Activated B cell treated with CpG ODN at 0.5 μM for 24 hours (primary cell): ENCODE measurements at regions not wholly inside any gene's neighbourhood (a gene's known extent, or its start where the extent isn't known, plus 50 kb on each side); places are given as distances from the start of the nearest gene placed in this dataset.
A peak's percentile ranks its signal among the peaks of the same experiment; 100 is the strongest.

Experiments used
- ATAC-seq: fragments of 200-7000 bp; cut with Tn5 transposase; one replicate; pipeline ENCODE4 v1.10.0; 2021; ENCODE audit warnings: low read depth, mild to moderate bottlenecking, moderate library complexity
- CTCF ChIA-PET: fragments of 350-600 bp; sonication (Branson Sonifier 250); formaldehyde crosslinking; loops from one replicate; lab custom pipeline; 2021; ENCODE audit warnings: antibody characterized with exemption; lab: Charles Lee
- POLR2A ChIA-PET: fragments of 350-600 bp; sonication (Branson Sonifier 250); formaldehyde crosslinking; loops from one replicate; lab custom pipeline; 2021; ENCODE audit warnings: antibody characterized with exemption; lab: Charles Lee
- DNase-seq: peaks from one replicate; pipeline ENCODE4 v3.0.0; 2022
- H3K27ac Mint-ChIP-seq: one replicate; pipeline ENCODE4 v1.8.0; 2020; ENCODE audit warnings: mixed read lengths
- H3K27me3 Mint-ChIP-seq: one replicate; pipeline ENCODE4 v1.8.0; 2021; ENCODE audit warnings: mixed read lengths
- H3K36me3 Mint-ChIP-seq: one replicate; pipeline ENCODE4 v1.8.0; 2021; ENCODE audit warnings: low read depth, mixed read lengths
- H3K4me1 Mint-ChIP-seq: one replicate; pipeline ENCODE4 v1.8.0; 2021; ENCODE audit warnings: mixed read lengths
- H3K4me3 Mint-ChIP-seq: one replicate; pipeline ENCODE4 v1.8.0; 2020; ENCODE audit warnings: mild to moderate bottlenecking, mixed read lengths
- H3K9me3 Mint-ChIP-seq: one replicate; pipeline ENCODE4 v1.8.0; 2020; ENCODE audit warnings: mixed read lengths
- intact Hi-C: fragments of 100-400 bp; cut with micrococcal nuclease; formaldehyde crosslinking; loops from one replicate; pipeline ENCODE4 v1.15.1; 2024
- TF ChIP-seq, protein P1 (sequence below): fragments of 200-600 bp; IDR thresholded peaks from one replicate; pipeline ENCODE4 v1.8.0; 2022; ENCODE audit warnings: antibody characterized with exemption, mild to moderate bottlenecking

DNA sequence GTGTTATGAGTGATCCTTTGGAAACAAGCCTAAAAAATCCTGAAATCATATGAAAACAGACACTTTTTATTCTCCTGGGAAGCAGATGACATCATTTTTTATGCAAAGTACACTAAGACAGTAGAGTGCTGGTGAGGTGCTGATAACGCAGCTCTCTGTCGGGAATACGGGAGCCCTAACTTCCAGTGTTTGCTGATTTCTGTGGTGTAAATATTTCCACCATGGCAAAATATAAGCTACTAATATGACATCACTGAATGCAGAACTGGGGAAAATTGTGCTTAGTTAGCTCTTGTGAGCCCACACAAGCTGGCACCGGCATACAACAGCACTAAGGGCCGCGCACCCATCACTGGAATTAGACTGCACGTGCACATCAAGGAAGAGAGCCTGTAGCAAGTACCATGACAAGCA, 82.6 kb downstream of the FAM76B start:
- TF ChIP-seq, protein P1, sequence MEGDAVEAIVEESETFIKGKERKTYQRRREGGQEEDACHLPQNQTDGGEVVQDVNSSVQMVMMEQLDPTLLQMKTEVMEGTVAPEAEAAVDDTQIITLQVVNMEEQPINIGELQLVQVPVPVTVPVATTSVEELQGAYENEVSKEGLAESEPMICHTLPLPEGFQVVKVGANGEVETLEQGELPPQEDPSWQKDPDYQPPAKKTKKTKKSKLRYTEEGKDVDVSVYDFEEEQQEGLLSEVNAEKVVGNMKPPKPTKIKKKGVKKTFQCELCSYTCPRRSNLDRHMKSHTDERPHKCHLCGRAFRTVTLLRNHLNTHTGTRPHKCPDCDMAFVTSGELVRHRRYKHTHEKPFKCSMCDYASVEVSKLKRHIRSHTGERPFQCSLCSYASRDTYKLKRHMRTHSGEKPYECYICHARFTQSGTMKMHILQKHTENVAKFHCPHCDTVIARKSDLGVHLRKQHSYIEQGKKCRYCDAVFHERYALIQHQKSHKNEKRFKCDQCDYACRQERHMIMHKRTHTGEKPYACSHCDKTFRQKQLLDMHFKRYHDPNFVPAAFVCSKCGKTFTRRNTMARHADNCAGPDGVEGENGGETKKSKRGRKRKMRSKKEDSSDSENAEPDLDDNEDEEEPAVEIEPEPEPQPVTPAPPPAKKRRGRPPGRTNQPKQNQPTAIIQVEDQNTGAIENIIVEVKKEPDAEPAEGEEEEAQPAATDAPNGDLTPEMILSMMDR, result no peak
- Mint-ChIP-seq H3K36me3 (no peaks in the 10 kb centered on the region), H3K9me3 (no peaks in the 10 kb centered on the region), H3K4me1 (peaks cover 29% of the 10 kb centered on the region), H3K4me3 (no peak overlapping the region), H3K27ac (no peak overlapping the region), H3K27me3 (no peaks in the 10 kb centered on the region)
- POLR2A ChIA-PET, result interaction anchor here (0.6 to 6.7 kb wide), 5 partner anchors 8 to 554 kb away, joined by 5 to 80 read pairs (median 26); partner anchors contain the start of gene SESN3
- ATAC-seq (no peak), DNase-seq (no peak)
- intact Hi-C loops, result loop anchor here (5.0 kb wide), 2 partner anchors 220 to 305 kb away; no protein-coding TSS in a partner anchor
- CTCF ChIA-PET, result interaction anchor here (1.0 to 12.1 kb wide), 11 partner anchors 8 to 639 kb away, joined by 4 to 305 read pairs (median 13); partner anchors contain the start of gene SESN3

DNA sequence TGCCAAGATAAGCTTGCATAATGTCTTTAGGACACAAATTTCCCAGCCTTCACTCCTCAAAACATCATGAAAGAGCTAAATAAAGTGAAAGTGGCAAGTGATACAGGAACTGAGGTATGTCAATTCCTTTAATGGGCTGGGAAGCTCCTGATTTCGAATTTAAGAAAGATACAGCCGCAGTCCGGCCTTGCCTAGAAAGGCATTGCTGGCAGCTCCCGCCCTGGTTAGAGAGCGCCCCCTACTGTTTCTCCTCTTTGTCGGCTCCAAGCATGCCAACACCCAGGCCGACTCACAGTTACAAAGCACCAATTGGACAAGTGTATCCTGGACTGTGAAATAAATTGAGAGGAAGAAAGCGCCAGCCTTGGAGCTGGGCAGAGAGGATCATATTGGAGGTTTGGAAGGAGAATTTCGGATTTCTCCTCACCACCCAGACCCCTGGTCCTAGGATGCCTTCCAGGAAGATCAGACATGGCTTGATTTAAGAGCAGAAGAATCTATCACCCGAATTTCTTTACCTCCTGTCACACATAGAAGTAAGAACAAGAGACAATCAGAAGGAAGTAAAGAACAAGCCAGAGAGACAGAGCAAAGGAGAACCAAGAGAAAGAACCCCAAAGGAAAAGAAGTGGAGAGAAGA, 84.0 kb downstream of the FAM76B start:
- TF ChIP-seq, protein P1, result peak; percentile 93
- Mint-ChIP-seq H3K9me3 (no peaks in the 10 kb centered on the region), H3K27ac (no peak overlapping the region), H3K36me3 (no peaks in the 10 kb centered on the region), H3K27me3 (no peaks in the 10 kb centered on the region), H3K4me3 (no peak overlapping the region), H3K4me1 (peaks cover 26% of the 10 kb centered on the region)
- peak; percentile 93 for ATAC-seq
- peak; percentile 61 for DNase-seq
- ChIA-PET CTCF (interaction anchor here (0.6 to 12.1 kb wide), 55 partner anchors 9 to 638 kb away, joined by 3 to 305 read pairs (median 4); partner anchors contain the start of gene SESN3), POLR2A (interaction anchor here (0.7 to 6.7 kb wide), 17 partner anchors 10 to 638 kb away, joined by 3 to 80 read pairs (median 5); partner anchors contain the start of genes CEP57, FAM76B and SESN3)
- intact Hi-C loops, result loop anchor here (1.0 to 5.0 kb wide), 8 partner anchors 10 to 637 kb away; no protein-coding TSS in a partner anchor

DNA sequence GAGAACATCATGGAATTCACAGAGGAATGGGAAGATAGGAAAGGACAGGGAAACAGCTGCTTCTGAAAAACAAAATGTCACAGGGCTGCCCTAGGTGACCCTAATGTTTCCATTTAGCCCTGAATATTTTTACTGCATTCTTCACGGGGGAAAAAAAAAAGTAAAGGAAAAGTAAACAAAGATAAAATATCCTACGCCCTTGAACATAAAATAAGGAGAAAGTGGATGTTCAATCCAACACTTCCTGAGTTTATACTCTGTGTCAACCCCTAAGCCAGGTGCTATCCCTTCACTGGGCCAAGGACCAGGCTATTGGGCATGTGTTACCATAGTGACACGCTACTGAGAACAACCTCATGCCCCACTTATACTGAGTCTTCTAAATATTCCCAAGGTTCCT, 84.7 kb downstream of the FAM76B start:
- intact Hi-C loops, result loop anchor here (1.0 to 5.0 kb wide), 9 partner anchors 10 to 636 kb away; no protein-coding TSS in a partner anchor
- peaks cover 26% of the 10 kb centered on the region for H3K4me1 Mint-ChIP-seq
- TF ChIP-seq, protein P1, result no peak
- POLR2A ChIA-PET, result interaction anchor here (0.7 to 6.7 kb wide), 17 partner anchors 10 to 637 kb away, joined by 3 to 80 read pairs (median 5); partner anchors contain the start of genes CEP57, FAM76B and SESN3
- ATAC-seq (no peak), DNase-seq (no peak)
- no peaks in the 10 kb centered on the region for H3K9me3 Mint-ChIP-seq
- CTCF ChIA-PET, result interaction anchor here (0.6 to 12.1 kb wide), 51 partner anchors 9 to 637 kb away, joined by 3 to 305 read pairs (median 5); partner anchors contain the start of gene SESN3
- no peaks in the 10 kb centered on the region for H3K36me3 Mint-ChIP-seq
- no peak overlapping the region for H3K27ac Mint-ChIP-seq
- no peak overlapping the region for H3K4me3 Mint-ChIP-seq
- H3K27me3 Mint-ChIP-seq, result no peaks in the 10 kb centered on the region

DNA sequence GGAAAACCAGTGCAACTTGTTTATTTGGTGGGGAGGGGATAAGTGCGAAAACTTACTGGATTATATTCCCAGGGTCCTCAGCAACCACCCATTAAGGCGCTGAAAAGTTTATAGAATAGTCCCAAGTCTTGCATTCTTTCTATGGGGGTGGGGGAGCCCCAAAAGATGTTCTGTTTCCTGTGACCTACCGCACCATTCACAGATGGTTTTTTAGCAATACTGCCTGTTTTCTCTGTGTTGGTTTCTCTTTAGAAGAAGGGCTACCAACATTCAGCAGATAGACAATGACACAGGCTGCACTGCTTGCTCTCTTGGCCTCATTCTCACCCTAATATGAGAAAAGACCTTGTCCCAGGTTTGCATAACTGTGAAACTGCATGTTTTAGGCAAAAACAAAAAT, 86.5 kb downstream of the FAM76B start:
- TF ChIP-seq, protein P1, result no peak
- POLR2A ChIA-PET, result interaction anchor here (0.9 to 6.7 kb wide), 5 partner anchors 12 to 550 kb away, joined by 3 to 90 read pairs (median 39); partner anchors contain the start of genes CEP57, FAM76B and SESN3
- CTCF ChIA-PET, result interaction anchor here (0.8 to 12.1 kb wide), 5 partner anchors 8 to 548 kb away, joined by 3 to 305 read pairs (median 3); partner anchors contain the start of gene SESN3
- DNase-seq, result no peak
- Mint-ChIP-seq H3K36me3 (no peaks in the 10 kb centered on the region), H3K4me1 (peaks cover 36% of the 10 kb centered on the region), H3K27ac (no peak overlapping the region), H3K4me3 (no peak overlapping the region), H3K9me3 (no peaks in the 10 kb centered on the region), H3K27me3 (no peaks in the 10 kb centered on the region)
- ATAC-seq, result no peak
- intact Hi-C loops, result loop anchor here (5.0 kb wide), 1 partner anchor 366 kb away; no protein-coding TSS in a partner anchor
